RCC 7860 (cell line): ENCODE measurements at regions not wholly inside any gene's neighbourhood (a gene's known extent, or its start where the extent isn't known, plus 50 kb on each side); places are given as distances from the start of the nearest gene placed in this dataset.
"Not testable (repeated sequence)": the region's sequence is repeated elsewhere in the genome, so short reads cannot be mapped to it uniquely, and the experiment has no call there.

Experiments
- DNase-seq: peaks from one replicate; pipeline ENCODE4 v3.0.0-alpha.2; 2015; ENCODE audit warnings: low spot score
- FAIRE-seq: peaks from 2 replicates; lab custom pipeline; 2012; peaks lifted over from hg19 to GRCh38; lab: Jason Lieb, UNC

- no peak for FAIRE-seq
- no peak for DNase-seq
These were observed 2791.0 kb upstream of the PCDH20 start for GRCh38 chr13:64206430-64207225.

GRCh38 chr13:64202517-64202916 is 2786.9 kb upstream of the PCDH20 start:
- FAIRE-seq: no peak
- no peak for DNase-seq

GRCh38 chr13:64197232-64197631 is 2781.6 kb upstream of the PCDH20 start:
- DNase-seq: no peak
- no peak for FAIRE-seq

- FAIRE-seq (no peak), DNase-seq (no peak)
These were observed 2771.0 kb upstream of the PCDH20 start for GRCh38 chr13:64186503-64187250.

- DNase-seq (no peak), FAIRE-seq (no peak)
These were observed 2770.4 kb upstream of the PCDH20 start for GRCh38 chr13:64186071-64186470.

- DNase-seq (no peak), FAIRE-seq (no peak)
These were observed 2765.1 kb upstream of the PCDH20 start for GRCh38 chr13:64180756-64181155.

- FAIRE-seq: no peak
These were observed 2750.2 kb upstream of the PCDH20 start for GRCh38 chr13:64165826-64166225.

GRCh38 chr13:64164435-64164834 is 2748.8 kb upstream of the PCDH20 start:
- DNase-seq (no peak), FAIRE-seq (no peak)

More at GRCh38 chr13:64165826-64166225, 2750.2 kb upstream of the PCDH20 start:
- no peak for DNase-seq

GRCh38 chr13:64160479-64160878 is 2744.8 kb upstream of the PCDH20 start:
- FAIRE-seq (no peak), DNase-seq (no peak)

GRCh38 chr13:64158908-64159307 is 2743.3 kb upstream of the PCDH20 start:
- FAIRE-seq (no peak), DNase-seq (no peak)

- FAIRE-seq: no peak
- DNase-seq: no peak
These were observed 2738.9 kb upstream of the PCDH20 start for GRCh38 chr13:64154514-64154913.

GRCh38 chr13:64130600-64130999 is 2715.0 kb upstream of the PCDH20 start:
- no peak for FAIRE-seq
- no peak for DNase-seq

- FAIRE-seq (no peak), DNase-seq (no peak)
These were observed 2714.5 kb upstream of the PCDH20 start for GRCh38 chr13:64130171-64130570.

- FAIRE-seq (no peak), DNase-seq (no peak)
These were observed 2712.2 kb upstream of the PCDH20 start for GRCh38 chr13:64127856-64128255.

GRCh38 chr13:64127192-64127591 is 2711.5 kb upstream of the PCDH20 start:
- FAIRE-seq: no peak
- DNase-seq: no peak

- FAIRE-seq, DNase-seq: not testable (repeated sequence)
These were observed 2705.5 kb upstream of the PCDH20 start for GRCh38 chr13:64121023-64121709.

- DNase-seq (no peak), FAIRE-seq (no peak)
These were observed 2684.3 kb upstream of the PCDH20 start for GRCh38 chr13:64099994-64100393.

GRCh38 chr13:64090311-64090710 is 2674.7 kb upstream of the PCDH20 start:
- FAIRE-seq (no peak), DNase-seq (no peak)

- FAIRE-seq (no peak), DNase-seq (no peak)
These were observed 2672.8 kb upstream of the PCDH20 start for GRCh38 chr13:64088491-64088890.

GRCh38 chr13:64087624-64088023 is 2672.0 kb upstream of the PCDH20 start:
- no peak for DNase-seq
- no peak for FAIRE-seq

GRCh38 chr13:64083811-64084210 is 2668.2 kb upstream of the PCDH20 start:
- no peak for FAIRE-seq

GRCh38 chr13:64083396-64083795 is 2667.7 kb upstream of the PCDH20 start:
- FAIRE-seq (no peak), DNase-seq (no peak)

More at GRCh38 chr13:64083811-64084210, 2668.2 kb upstream of the PCDH20 start:
- no peak for DNase-seq
